GM12864 (cell line): ENCODE measurements at regions not wholly inside any gene's neighbourhood (a gene's known extent, or its start where the extent isn't known, plus 50 kb on each side); places are given as distances from the start of the nearest gene placed in this dataset.
"Not testable (repeated sequence)": the region's sequence is repeated elsewhere in the genome, so short reads cannot be mapped to it uniquely, and the experiment has no call there.

Source experiments
- DNase-seq: peaks from one replicate; pipeline ENCODE4 v3.0.0-alpha.2; 2011; ENCODE audit warnings: low read depth
- H3K4me3 ChIP-seq: 2 replicates; pipeline ENCODE4 v1.5.1; 2011; ENCODE audit warnings: mild to moderate bottlenecking, low read depth, low read length, control low read depth
- CTCF ChIP-seq: IDR thresholded peaks from 2 replicates; pipeline ENCODE4 v1.5.1; 2011; ENCODE audit warnings: low read depth, mild to moderate bottlenecking, moderate library complexity, low read length, control low read depth, inconsistent platforms; ENCODE audit errors: missing control alignments

GRCh38 chr17:21470422-21470821 is 94.3 kb downstream of the KCNJ12 start:
- not testable (repeated sequence) for H3K4me3 ChIP-seq, DNase-seq

- DNase-seq = no peak
- no peak for TF ChIP-seq CTCF
- H3K4me3 ChIP-seq = no peak overlapping the region
Measured at GRCh38 chr17:21470861-21471260, 94.7 kb downstream of the KCNJ12 start.

- H3K4me3 ChIP-seq = no peak overlapping the region
- no peak for DNase-seq
- TF ChIP-seq CTCF = no peak
Measured at GRCh38 chr17:21474815-21475214, 98.7 kb downstream of the KCNJ12 start.

- H3K4me3 ChIP-seq = no peak overlapping the region
- no peak for DNase-seq
- no peak for TF ChIP-seq CTCF
Measured at GRCh38 chr17:21475571-21475970, 99.4 kb downstream of the KCNJ12 start.

- H3K4me3 ChIP-seq = no peak overlapping the region
- TF ChIP-seq CTCF = no peak
- no peak for DNase-seq
Measured at GRCh38 chr17:21476867-21477266, 100.7 kb downstream of the KCNJ12 start.

GRCh38 chr17:21482189-21482865 is 106.2 kb downstream of the KCNJ12 start:
- DNase-seq = no peak
- H3K4me3 ChIP-seq = no peak overlapping the region
- TF ChIP-seq CTCF = no peak

- not testable (repeated sequence) for H3K4me3 ChIP-seq, DNase-seq
Measured at GRCh38 chr17:21488043-21488442, 111.9 kb downstream of the KCNJ12 start.

GRCh38 chr17:21493993-21494392 is 117.8 kb downstream of the KCNJ12 start:
- no peak overlapping the region for H3K4me3 ChIP-seq
- TF ChIP-seq CTCF = no peak
- no peak for DNase-seq
